Loucy (cell line): ENCODE measurements at regions not wholly inside any gene's neighbourhood (a gene's known extent, or its start where the extent isn't known, plus 50 kb on each side); places are given as distances from the start of the nearest gene placed in this dataset.

Source experiments
- EZH2phosphoT487 ChIP-seq: fragments of 200-600 bp; IDR thresholded peaks from 2 replicates; pipeline ENCODE4 v1.6.1; 2018; ENCODE audit warnings: antibody characterized with exemption, mild to moderate bottlenecking, moderate library complexity, borderline replicate concordance
- TF ChIP-seq, protein P1 (sequence below): fragments of 200-600 bp; sonication (generic); conservative IDR thresholded peaks from 2 replicates; pipeline ENCODE4 v1.5.1; 2014; ENCODE audit warnings: mild to moderate bottlenecking, antibody characterized with exemption, low read length

DNA sequence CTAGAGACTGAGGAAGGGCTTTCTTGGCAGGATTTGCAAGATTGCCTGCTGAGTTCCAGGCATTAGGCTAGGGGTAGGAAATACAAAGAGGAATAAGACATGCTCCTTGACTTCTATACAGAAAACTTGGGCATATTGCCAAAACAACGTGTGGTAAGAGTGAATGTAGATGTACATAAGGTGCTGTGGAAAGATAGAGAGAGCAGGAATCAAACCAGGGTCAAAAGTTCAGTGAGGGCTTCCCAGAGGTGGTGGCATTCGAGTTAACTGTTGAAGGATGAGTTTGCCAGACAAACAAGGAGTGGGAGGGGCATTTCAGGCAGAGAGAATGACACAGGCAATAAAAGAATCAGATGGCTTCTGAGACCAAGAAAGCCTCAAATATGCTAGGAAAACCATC is 187.9 kb downstream of the KDR start:
- TF ChIP-seq, protein P1, sequence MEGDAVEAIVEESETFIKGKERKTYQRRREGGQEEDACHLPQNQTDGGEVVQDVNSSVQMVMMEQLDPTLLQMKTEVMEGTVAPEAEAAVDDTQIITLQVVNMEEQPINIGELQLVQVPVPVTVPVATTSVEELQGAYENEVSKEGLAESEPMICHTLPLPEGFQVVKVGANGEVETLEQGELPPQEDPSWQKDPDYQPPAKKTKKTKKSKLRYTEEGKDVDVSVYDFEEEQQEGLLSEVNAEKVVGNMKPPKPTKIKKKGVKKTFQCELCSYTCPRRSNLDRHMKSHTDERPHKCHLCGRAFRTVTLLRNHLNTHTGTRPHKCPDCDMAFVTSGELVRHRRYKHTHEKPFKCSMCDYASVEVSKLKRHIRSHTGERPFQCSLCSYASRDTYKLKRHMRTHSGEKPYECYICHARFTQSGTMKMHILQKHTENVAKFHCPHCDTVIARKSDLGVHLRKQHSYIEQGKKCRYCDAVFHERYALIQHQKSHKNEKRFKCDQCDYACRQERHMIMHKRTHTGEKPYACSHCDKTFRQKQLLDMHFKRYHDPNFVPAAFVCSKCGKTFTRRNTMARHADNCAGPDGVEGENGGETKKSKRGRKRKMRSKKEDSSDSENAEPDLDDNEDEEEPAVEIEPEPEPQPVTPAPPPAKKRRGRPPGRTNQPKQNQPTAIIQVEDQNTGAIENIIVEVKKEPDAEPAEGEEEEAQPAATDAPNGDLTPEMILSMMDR = no peak
- no peak for TF ChIP-seq EZH2phosphoT487
